Psoas muscle (tissue), 7 donors: ENCODE measurements at regions not wholly inside any gene's neighbourhood (a gene's known extent, or its start where the extent isn't known, plus 50 kb on each side); places are given as distances from the start of the nearest gene placed in this dataset.

ENCODE experiments used
- ATAC-seq, 4 donors: fragments of 200-7000 bp; cut with Tn5 transposase; one replicate each; pipeline ENCODE4 v1.9.1; 2020; ENCODE audit warnings: moderate library complexity in 3 of 4, mild to moderate bottlenecking in 2 of 4
- DNase-seq, 2 donors: peaks; one replicate each; pipeline ENCODE4 v3.0.0-alpha.2; 2020
- H3K27ac ChIP-seq: fragments of 200-600 bp; one replicate; pipeline ENCODE4 v1.8.0; 2022
- H3K27me3 ChIP-seq, 3 donors: fragments of 200-600 bp in 1 of 3; one replicate each; pipeline versions ENCODE4 v1.6.1 to v1.8.0; 2013 to 2022; ENCODE audit warnings: low read length in 2 of 3, mild to moderate bottlenecking in 2 of 3, moderate library complexity in 1 of 3; ENCODE audit not compliant: insufficient read depth in 3 of 3
- H3K36me3 ChIP-seq, 2 donors: fragments of 200-600 bp in 1 of 2; one replicate each; pipeline versions ENCODE4 v1.6.1 to v1.8.0; 2013 to 2022; ENCODE audit warnings: low read depth in 1 of 2, mild to moderate bottlenecking in 1 of 2, moderate library complexity in 1 of 2; ENCODE audit not compliant: insufficient read depth in 1 of 2
- H3K4me1 ChIP-seq: fragments of 200-600 bp; one replicate; pipeline ENCODE4 v1.8.0; 2022
- H3K4me3 ChIP-seq: fragments of 200-600 bp; one replicate; pipeline ENCODE4 v1.8.0; 2022; ENCODE audit warnings: mild to moderate bottlenecking
- H3K9me3 ChIP-seq: fragments of 200-600 bp; one replicate; pipeline ENCODE4 v1.8.0; 2022
- WGBS, 3 donors: extraction: QIAGEN DNeasy Blood & Tissue Kit; methylation state at CpG; one replicate each; pipeline versions ENCODE4 v1.1.6 to v1.1.7; 2013; 5-methylcytosine and 5-hydroxymethylcytosine counted together
- intact Hi-C, 2 donors: fragments of 100-400 bp; cut with DNase I; formaldehyde crosslinking; loops; one replicate each; pipeline versions ENCODE4 v1.11.0 to v1.14.2; 2022
- TF ChIP-seq, protein P1 (sequence below): fragments of 200-600 bp; IDR thresholded peaks from one replicate; pipeline ENCODE4 v1.8.0; 2022; ENCODE audit warnings: antibody characterized with exemption
- donor health status: healthy with polysubstance abuse.
- donor health status: DM: no; HTN: no; CAD: no; lungs with moderate emphysema.
- donor health status: Bipolar disorder and iron deficiency.
- donor health status: healthy.
- donor health status: DM: yes; HTN: yes; CAD: no.
- donor health status: DM: no; HTN: no; CAD: no.
- donor health status: DM: yes; HTN: yes; CAD: no.

DNA sequence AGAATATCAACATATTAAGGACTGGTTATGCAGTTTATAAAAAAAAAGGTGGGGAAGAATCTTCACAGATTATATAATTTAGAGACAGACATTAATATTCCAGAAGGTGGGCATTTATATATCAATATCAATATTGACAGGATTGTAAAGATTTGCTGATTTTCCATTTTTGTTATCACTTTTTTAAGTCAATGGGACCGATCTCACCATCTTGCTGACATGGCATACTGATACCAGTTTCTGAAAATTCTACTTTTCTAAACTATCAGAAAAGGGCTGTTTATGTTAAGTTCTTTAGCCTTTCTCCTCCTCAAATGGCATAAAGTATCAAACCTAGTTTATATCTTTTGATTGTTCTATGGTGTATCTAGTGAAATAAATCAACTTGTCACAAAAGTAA lies 344.1 kb upstream of the SOX5 start:
- Histone ChIP-seq H3K9me3 (no peaks in the 10 kb centered on the region), H3K4me3 (no peak overlapping the region), H3K36me3 (no peaks in the 10 kb centered on the region), H3K27me3 (no peaks in the 10 kb centered on the region), H3K27ac (no peak overlapping the region), H3K4me1 (no peaks in the 10 kb centered on the region)
- ATAC-seq, result no peak
- WGBS, 3 donors, result 77 to 92% (median 90%) methylated on average over 1 of the region's 1 CpG
- TF ChIP-seq, protein P1, sequence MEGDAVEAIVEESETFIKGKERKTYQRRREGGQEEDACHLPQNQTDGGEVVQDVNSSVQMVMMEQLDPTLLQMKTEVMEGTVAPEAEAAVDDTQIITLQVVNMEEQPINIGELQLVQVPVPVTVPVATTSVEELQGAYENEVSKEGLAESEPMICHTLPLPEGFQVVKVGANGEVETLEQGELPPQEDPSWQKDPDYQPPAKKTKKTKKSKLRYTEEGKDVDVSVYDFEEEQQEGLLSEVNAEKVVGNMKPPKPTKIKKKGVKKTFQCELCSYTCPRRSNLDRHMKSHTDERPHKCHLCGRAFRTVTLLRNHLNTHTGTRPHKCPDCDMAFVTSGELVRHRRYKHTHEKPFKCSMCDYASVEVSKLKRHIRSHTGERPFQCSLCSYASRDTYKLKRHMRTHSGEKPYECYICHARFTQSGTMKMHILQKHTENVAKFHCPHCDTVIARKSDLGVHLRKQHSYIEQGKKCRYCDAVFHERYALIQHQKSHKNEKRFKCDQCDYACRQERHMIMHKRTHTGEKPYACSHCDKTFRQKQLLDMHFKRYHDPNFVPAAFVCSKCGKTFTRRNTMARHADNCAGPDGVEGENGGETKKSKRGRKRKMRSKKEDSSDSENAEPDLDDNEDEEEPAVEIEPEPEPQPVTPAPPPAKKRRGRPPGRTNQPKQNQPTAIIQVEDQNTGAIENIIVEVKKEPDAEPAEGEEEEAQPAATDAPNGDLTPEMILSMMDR, result no peak
- intact Hi-C loops, result no loop called here
- no peak for DNase-seq

DNA sequence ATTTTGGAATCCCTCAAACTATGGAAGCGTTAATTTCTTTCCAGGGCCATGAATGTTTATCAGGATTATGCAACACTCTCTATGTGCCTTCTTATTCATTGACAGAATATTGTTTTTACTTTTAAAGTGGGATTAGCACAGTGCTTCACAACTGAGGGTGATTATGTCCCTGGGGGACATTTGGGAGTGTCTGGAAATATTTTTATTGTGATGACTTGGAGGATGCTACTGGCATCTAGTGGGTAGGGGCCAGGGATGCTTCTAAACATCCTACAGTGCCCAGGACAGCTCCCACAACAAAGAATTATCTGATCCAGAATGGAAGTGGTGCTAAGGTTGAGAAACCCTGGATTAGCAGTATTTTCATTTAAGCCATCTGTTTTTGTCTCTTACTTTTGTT lies 338.5 kb upstream of the SOX5 start:
- TF ChIP-seq, protein P1, result no peak
- intact Hi-C loops, result no loop called here
- H3K36me3 ChIP-seq, result no peaks in the 10 kb centered on the region
- no peak for DNase-seq
- H3K4me1 ChIP-seq, result no peaks in the 10 kb centered on the region
- H3K27ac ChIP-seq, result no peak overlapping the region
- no peaks in the 10 kb centered on the region for H3K27me3 ChIP-seq
- WGBS, 3 donors, result 86 to 88% (median 86%) methylated on average over 1 of the region's 1 CpG
- no peak for ATAC-seq
- H3K4me3 ChIP-seq, result no peak overlapping the region
- H3K9me3 ChIP-seq, result no peaks in the 10 kb centered on the region

DNA sequence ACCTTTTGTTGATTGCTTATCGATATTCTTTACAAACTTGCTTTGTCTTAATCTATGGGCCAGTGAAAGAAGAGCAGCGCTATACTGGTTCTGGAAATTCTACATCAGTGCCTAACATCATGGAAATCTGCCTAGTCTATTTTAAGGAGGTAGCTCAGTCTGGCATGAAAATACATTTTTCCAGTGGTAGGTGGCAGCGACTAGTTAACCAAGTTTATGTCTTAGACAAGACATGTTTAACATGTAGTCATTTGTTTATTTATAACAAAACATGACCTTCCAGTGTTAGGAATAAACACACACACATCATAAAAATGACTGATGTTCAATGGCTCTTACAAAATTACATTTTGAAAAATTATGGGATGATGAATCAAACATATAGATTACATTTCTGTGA lies 336.0 kb upstream of the SOX5 start:
- WGBS, 3 donors, result 77 to 81% (median 80%) methylated on average over 3 of the region's 3 CpGs
- intact Hi-C loops, result no loop called here

DNA sequence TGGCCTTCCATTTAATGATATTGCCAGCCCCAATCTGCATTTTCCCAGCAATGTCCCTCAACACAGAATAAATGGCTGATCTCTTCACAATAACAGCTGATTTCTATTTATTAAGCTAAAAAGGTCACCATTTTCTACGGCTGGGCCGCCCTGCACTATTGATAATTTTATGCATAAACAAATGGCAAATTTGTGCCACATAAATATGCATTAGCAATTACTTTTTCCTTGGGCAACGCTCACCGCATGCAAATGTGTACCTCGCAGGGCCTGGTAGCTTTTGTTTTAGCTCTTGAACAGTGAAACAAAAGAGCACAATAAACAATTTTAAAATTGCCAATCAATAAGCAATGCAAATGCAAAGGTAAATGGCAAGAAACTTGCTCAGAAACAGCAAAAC lies 331.9 kb upstream of the SOX5 start:
- H3K36me3 ChIP-seq, result no peaks in the 10 kb centered on the region
- intact Hi-C loops, result no loop called here
- no peak overlapping the region for H3K4me3 ChIP-seq
- H3K27me3 ChIP-seq, result no peaks in the 10 kb centered on the region
- WGBS, 3 donors, result 75 to 79% (median 76%) methylated on average over 5 of the region's 5 CpGs
- no peaks in the 10 kb centered on the region for H3K9me3 ChIP-seq
- no peak for ATAC-seq
- TF ChIP-seq, protein P1, result no peak
- H3K4me1 ChIP-seq, result no peaks in the 10 kb centered on the region
- no peak for DNase-seq
- H3K27ac ChIP-seq, result no peak overlapping the region

More for the DNA sequence above, 336.0 kb upstream of the SOX5 start:
- no peak overlapping the region for H3K27ac ChIP-seq
- no peaks in the 10 kb centered on the region for H3K9me3 ChIP-seq
- TF ChIP-seq, protein P1, result no peak
- DNase-seq (no peak), ATAC-seq (peak in 2 of 4 donors; percentile 41 to 67)
- H3K4me3 ChIP-seq, result no peak overlapping the region
- H3K4me1 ChIP-seq, result no peaks in the 10 kb centered on the region
- H3K27me3 ChIP-seq, result no peaks in the 10 kb centered on the region
- no peaks in the 10 kb centered on the region for H3K36me3 ChIP-seq

DNA sequence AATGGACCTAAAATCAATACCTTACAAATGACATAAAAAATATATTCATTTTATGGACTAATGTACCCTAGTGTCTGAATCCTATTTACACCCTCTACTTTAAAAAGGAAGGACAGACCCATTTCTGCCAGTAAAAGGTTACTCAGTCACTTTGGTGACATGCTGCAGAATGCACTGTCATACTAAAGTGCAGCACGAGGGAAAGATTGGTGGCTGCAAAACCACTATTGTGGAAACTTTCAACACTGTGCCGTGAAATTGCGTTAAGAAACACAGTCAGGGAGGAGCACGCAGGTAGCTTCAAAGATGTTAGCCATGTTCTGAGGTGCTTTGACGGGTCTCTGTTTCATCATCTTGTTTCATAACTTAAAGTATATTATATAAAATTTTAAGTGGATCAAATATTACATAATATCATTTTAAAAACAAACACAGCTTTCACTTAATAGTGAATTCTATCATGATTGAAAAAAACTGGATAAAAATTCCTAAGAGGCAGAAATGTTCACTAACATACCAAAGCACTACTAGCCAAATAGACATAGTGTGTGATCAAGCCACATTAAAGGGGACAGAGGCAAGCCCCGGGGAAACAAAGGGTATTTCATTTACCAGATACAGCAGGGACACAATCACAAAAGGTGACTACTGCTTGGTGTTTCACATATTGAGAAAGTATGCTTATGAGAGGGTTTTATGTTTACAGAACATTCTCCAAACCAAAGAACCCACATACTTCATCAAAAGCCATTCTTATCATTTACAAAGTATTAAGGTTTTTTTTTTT lies 330.8 kb upstream of the SOX5 start:
- DNase-seq (no peak), ATAC-seq (no peak)
- Histone ChIP-seq H3K27ac (no peak overlapping the region), H3K4me1 (no peaks in the 10 kb centered on the region), H3K36me3 (no peaks in the 10 kb centered on the region), H3K9me3 (no peaks in the 10 kb centered on the region), H3K4me3 (no peak overlapping the region), H3K27me3 (no peaks in the 10 kb centered on the region)
- intact Hi-C loops, result no loop called here
- TF ChIP-seq, protein P1, result no peak
- 39 to 42% (median 39%) methylated on average over 6 of the region's 6 CpGs for WGBS, 3 donors
